Mucosa of gallbladder (tissue), 1 donor: ENCODE measurements at regions not wholly inside any gene's neighbourhood (a gene's known extent, or its start where the extent isn't known, plus 50 kb on each side); places are given as distances from the start of the nearest gene placed in this dataset.
"Not testable (repeated sequence)": the region's sequence is repeated elsewhere in the genome, so short reads cannot be mapped to it uniquely, and the experiment has no call there.

Experiments used
- DNase-seq: peaks from one replicate; pipeline ENCODE4 v3.0.0-alpha.2; 2020; ENCODE audit warnings: low spot score
- donor health status: DM: no; HTN: no; CAD: no.

DNA sequence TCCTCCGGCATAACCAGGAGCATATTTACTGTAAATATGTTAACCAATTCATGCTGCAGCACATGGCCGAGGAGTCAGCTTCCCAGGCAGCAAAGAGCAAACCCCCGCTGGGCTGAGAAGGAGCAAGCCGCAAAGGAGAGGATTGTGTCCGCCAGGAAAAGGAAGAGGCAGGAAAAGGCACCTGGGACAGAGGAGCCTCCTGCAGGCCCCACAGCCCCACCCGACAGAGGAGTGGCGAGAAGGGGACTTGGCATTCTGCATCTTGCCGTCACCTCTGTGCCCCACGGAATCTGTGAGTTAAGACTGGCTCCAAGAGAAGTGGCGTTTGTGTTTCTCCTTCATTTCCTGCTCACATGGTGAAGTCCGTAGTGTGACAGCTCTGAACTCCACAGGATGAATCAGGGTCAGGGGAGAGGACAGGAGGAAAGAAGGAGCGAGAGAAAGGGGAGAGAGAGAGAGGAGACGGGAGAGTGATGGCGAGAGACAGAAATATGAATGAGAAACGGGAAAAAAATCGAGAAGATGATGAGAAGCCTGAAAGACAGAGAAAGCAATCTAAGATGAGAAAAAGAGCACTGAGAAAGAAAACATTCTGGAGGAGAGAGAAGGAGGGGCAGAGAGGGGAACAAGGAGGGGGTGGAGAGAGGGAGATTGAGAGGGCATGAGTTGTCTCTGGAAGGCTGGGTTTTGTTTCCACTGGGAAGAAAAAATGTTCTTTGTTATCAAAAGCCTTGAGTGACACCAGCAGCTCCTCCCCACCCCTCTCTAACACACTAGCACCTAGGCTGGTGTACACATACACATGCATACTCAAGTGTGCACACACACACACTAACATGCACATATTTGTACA lies 489.6 kb downstream of the MN1 start:
- DNase-seq: no peak

GRCh38 chr22:27312565-27312964 lies 489.0 kb downstream of the MN1 start:
- no peak for DNase-seq

- DNase-seq: no peak
Observed at GRCh38 chr22:27312966-27313855, 488.3 kb downstream of the MN1 start.

- DNase-seq: no peak
Observed at GRCh38 chr22:27314276-27314807, 487.2 kb downstream of the MN1 start.

DNA sequence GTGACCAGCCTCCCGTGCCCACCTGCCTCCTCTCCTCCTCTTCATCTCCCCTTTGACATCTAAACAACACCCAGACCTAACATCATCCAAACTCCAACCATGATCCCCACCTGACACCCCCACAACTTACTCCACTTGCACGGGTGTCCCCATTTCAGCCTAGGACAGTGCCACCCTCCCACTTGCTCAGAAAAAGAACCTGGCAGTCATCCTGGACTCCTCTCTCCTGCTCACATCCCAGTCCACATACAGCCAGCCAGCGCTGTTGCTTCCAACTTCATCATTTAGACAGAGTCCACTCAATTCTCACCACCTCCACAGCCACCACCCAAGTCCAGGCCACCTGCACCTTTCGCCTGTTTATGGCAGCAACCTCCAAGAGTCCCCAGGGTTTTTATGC lies 485.7 kb downstream of the MN1 start:
- DNase-seq: no peak

GRCh38 chr22:27317096-27317495 lies 484.5 kb downstream of the MN1 start:
- DNase-seq: no peak

GRCh38 chr22:27317971-27318428 lies 483.6 kb downstream of the MN1 start:
- DNase-seq: no peak

DNA sequence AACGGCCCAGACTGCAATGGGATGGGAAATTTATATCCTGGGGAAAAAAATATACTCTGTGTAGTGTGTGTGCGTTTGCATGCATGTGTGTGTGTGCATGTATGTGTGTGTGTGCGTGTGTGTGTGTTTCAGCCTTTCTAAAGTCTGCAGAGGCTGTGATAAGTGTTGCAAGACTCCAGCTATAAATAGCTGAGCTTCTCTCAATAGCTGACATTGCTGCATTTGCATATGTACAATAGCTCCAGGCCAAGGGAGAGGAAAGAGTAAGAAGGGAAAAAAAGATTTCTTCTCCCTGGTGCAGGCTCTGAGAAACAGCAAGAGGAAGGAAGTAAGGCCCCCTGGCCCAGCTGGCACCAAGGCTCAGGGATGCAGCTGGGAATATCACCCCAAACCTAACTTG lies 483.0 kb downstream of the MN1 start:
- no peak for DNase-seq

- no peak for DNase-seq
Observed at GRCh38 chr22:27323661-27324060, 477.9 kb downstream of the MN1 start.

DNA sequence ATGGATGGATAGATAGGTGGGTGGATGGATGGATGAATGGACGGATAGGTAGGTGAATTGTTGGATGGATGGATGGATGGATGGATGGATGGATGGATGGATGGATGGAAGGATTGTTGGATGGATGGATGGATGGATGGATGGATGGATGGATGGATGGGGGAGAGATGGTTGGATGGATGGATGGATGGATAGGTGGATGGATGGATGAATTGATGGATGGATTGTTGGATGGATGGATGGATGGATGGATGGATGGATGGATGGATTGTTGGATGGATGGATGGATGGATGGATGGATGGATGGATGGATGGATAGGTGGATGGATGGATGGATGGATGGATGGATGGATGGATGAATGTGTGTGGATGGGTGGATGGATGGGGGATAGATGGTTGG lies 476.6 kb downstream of the MN1 start:
- not testable (repeated sequence) for DNase-seq

GRCh38 chr22:27327497-27327896 lies 474.1 kb downstream of the MN1 start:
- DNase-seq: no peak

DNA sequence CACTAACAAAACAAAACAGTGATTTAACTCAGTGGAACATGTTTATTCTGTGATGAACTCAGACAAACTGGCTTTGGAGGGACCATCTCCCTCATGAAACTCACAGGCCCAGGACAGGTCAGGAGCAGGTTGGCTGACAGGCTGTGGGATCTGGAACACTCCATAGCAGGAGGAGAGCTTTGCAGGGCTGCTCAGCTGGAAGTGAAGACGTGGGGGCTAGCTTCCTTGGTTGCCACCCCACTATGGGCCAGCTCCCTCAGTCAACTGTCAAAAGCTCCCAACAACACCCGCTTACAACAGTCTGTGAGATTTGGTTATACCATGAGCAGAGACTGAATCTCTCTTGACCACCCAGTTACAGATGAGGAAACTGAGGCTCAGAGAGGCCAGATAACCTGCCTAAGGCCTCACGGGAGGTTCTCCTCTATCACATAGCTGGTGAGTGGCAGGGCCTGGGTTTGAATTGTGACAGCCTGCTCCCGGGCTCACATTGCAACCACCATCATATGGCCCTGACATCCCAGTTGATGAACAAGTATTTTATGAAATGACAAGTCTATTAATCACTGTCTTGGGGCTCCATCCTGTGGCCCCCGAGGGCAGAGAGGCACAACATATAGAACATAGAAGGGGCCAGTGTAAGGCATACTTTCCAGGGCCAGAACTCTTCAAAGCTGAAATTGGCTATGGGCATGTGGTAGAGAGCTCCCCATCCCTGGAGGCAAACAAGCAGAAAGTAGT lies 473.4 kb downstream of the MN1 start:
- no peak for DNase-seq

GRCh38 chr22:27329131-27329850 lies 472.3 kb downstream of the MN1 start:
- DNase-seq: no peak

GRCh38 chr22:27329966-27330645 lies 471.4 kb downstream of the MN1 start:
- DNase-seq: no peak

GRCh38 chr22:27331526-27332281 lies 469.9 kb downstream of the MN1 start:
- peak; percentile 44 for DNase-seq

DNA sequence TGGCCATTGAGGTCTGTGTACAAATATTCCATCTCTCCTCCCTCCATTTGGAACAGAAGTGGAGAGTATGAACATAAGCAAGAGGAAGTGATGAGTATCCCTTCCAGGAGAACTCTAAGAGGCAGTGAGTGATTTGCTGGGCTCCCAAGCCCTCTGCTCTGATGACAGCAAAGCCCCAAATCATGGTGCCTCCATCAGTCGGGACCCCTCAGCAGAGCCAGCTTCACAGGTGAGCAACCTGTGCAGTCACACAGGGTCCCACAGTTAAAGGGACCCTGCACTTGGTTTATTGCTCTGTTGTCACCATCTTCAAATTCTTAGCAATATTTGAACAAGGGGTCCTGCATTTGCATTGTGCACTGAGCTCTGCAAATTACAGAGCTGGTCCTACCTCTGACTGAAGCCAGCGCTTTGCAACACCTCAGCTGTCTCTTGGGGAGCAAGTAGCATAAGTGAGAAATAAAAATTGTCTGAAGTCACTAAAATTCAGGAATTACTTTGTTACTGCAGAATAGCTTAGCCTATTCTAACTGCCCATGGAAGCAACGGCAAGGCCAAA lies 466.4 kb downstream of the MN1 start:
- DNase-seq: no peak

DNA sequence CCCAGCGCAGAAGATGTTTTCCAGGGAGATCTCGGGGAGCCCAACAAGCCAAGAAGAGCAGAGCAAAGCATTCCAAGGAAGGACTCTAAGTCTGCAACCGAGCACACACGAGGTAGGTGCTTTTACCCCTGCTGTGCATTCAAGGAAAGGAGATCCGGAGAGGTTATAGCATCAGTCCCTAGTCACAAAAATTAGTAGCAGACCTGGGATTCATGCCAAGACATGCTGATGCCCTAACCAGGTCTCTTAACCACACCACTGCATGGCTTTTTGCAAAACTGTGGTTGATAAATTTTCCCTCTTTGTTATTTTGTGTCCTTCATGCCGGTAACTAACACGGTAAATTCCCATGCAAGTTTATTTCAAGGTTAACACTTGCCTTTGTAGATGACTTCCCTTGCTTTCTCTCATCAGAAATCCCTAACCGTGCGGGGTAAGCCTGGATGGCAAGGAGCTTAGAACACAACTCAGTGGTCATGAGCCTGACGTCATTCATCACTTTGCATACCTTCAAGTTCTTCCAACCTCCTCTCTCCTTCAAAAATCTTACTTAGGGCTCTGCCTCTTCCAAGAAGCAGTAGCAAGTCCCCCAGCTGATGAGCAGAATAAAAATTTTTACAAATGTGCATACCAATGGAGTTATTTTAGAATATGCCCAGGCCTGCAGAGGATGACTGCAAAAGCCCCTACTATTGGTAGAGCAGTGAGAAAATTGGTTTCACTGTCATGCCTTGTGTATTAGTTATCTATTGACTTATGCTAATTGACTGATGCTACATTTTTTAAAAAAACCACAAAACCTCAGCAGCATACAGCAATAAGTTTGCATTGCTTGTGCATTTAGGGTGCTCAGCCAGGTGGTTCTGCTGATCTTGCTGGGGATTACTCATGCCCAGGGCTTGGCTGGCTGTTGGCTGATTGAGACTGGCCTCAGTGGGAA lies 465.1 kb downstream of the MN1 start:
- no peak for DNase-seq

DNA sequence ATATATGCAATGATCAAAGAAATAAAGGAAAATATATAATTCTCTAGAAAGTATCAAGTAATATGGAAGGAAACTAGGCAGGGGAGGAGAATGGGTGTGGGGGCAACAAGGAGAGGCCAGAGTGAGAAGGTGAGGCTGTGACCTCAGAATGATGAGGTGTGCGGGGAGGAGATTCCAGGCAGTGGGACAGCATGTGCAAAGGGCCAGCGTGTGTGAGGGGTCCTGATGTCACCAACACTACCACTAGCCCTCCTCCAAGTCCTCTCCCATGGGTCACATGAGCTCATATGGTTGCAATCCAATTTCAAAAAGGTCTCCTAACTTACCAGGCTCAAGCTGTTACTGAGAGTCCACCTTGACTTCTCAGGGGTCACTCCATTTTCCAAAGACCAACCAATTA lies 463.9 kb downstream of the MN1 start:
- no peak for DNase-seq
